ENCODE measurements at regions not wholly inside any gene's neighbourhood (a gene's known extent, or its start where the extent isn't known, plus 50 kb on each side); places are given as distances from the start of the nearest gene placed in this dataset.

- H3K79me2 ChIP-seq (replicated peaks; ENCODE audit: insufficient read depth), result no peaks in the 10 kb centered on the region
- ATAC-seq, result no peak
- no peak overlapping the region for H3K4me2 ChIP-seq
- H3K9me2 ChIP-seq (ENCODE audit: insufficient read depth), result no peaks in the 10 kb centered on the region
- DNase-seq (ENCODE audit: low spot score), result no peak
- Mint-ChIP-seq H3K9me3 (no peaks in the 10 kb centered on the region), H3K27me3 (ENCODE audit: insufficient read depth, low read depth, poor library complexity) (no peaks in the 10 kb centered on the region), H3K4me3 (no peak overlapping the region), H3K36me3 (ENCODE audit: low read depth) (no peaks in the 10 kb centered on the region), H3K4me1 (peaks cover 9% of the 10 kb centered on the region; the same call in 2 of the 3 replicates), H3K27ac (no peak overlapping the region)
- TF ChIP-seq ZNF114 (CRISPR knock-in tag; IDR thresholded peaks at IDR 0.05), result no peak
- TF ChIP-seq STAT1 (IDR thresholded peaks at IDR 0.05; ENCODE audit: unreplicated experiment), result no peak
- TF ChIP-seq ETS1 (IDR thresholded peaks at IDR 0.05), result no peak
- no peak for TF ChIP-seq EZH2 (IDR thresholded peaks at IDR 0.05; ENCODE audit: low read depth, unreplicated experiment)
- no peak for TF ChIP-seq CTCF (conservative IDR thresholded peaks at IDR 0.05; ENCODE audit: low read depth in 2 of 2)
- TF ChIP-seq JUNB (IDR thresholded peaks at IDR 0.05; ENCODE audit: unreplicated experiment), result no peak
- no peak overlapping the region for H2AFZ ChIP-seq
- H4K20me1 ChIP-seq (replicated peaks; ENCODE audit: insufficient read depth), result no peaks in the 10 kb centered on the region
- H3K27me3 ChIP-seq (ENCODE audit: insufficient read depth), result no peaks in the 10 kb centered on the region
- no peaks in the 10 kb centered on the region for H3K4me1 ChIP-seq (ENCODE audit: insufficient read depth)
- no peak overlapping the region for H3K27ac ChIP-seq (ENCODE audit: low read depth)
- H3F3A ChIP-seq (replicated peaks; ENCODE audit: low read depth), result no peaks in the 10 kb centered on the region
- no peaks in the 10 kb centered on the region for H3K36me3 ChIP-seq (ENCODE audit: insufficient read depth)
- H3K4me3 ChIP-seq, result no peak overlapping the region
Observed at GRCh38 chr3:168989396-168989795, 674.1 kb downstream of the MECOM start.

GRCh38 chr3:168988853-168989252 lies 674.7 kb downstream of the MECOM start:
- Histone ChIP-seq H3K79me2 (replicated peaks; ENCODE audit: insufficient read depth) (no peaks in the 10 kb centered on the region), H3K4me3 (no peak overlapping the region), H3K27me3 (ENCODE audit: insufficient read depth) (no peaks in the 10 kb centered on the region), H3K36me3 (ENCODE audit: insufficient read depth) (no peaks in the 10 kb centered on the region), H3K4me2 (no peak overlapping the region), H3K4me1 (ENCODE audit: insufficient read depth) (no peaks in the 10 kb centered on the region), H3K9me2 (ENCODE audit: insufficient read depth) (no peaks in the 10 kb centered on the region), H3K27ac (ENCODE audit: low read depth) (no peak overlapping the region), H2AFZ (no peak overlapping the region), H4K20me1 (replicated peaks; ENCODE audit: insufficient read depth) (no peaks in the 10 kb centered on the region), H3F3A (replicated peaks; ENCODE audit: low read depth) (no peaks in the 10 kb centered on the region)
- H3K4me1 Mint-ChIP-seq, result peaks cover 9% of the 10 kb centered on the region; the same call in 2 of the 3 replicates
- H3K4me3 Mint-ChIP-seq, result no peak overlapping the region
- H3K27me3 Mint-ChIP-seq (ENCODE audit: insufficient read depth, low read depth, poor library complexity), result no peaks in the 10 kb centered on the region
- ATAC-seq (no peak), DNase-seq (ENCODE audit: low spot score) (no peak)
- no peaks in the 10 kb centered on the region for H3K9me3 Mint-ChIP-seq
- no peaks in the 10 kb centered on the region for H3K36me3 Mint-ChIP-seq (ENCODE audit: low read depth)
- H3K27ac Mint-ChIP-seq, result no peak overlapping the region
- TF ChIP-seq ETS1 (IDR thresholded peaks at IDR 0.05) (no peak), STAT1 (IDR thresholded peaks at IDR 0.05; ENCODE audit: unreplicated experiment) (no peak), CREB1 (CRISPR knock-in tag; IDR thresholded peaks at IDR 0.05; ENCODE audit: low read depth) (no peak), JUNB (IDR thresholded peaks at IDR 0.05; ENCODE audit: unreplicated experiment) (no peak), NANOG (IDR thresholded peaks at IDR 0.05; ENCODE audit: borderline replicate concordance) (no peak), REST (IDR thresholded peaks at IDR 0.05; ENCODE audit: unreplicated experiment) (no peak), ZNF114 (CRISPR knock-in tag; IDR thresholded peaks at IDR 0.05) (no peak), CTCF (conservative IDR thresholded peaks at IDR 0.05; ENCODE audit: low read depth in 2 of 2) (no peak), EZH2 (IDR thresholded peaks at IDR 0.05; ENCODE audit: low read depth, unreplicated experiment) (no peak), ZNF331 (CRISPR knock-in tag; IDR thresholded peaks at IDR 0.05; ENCODE audit: low read depth) (no peak), POLR2AphosphoS5 (IDR thresholded peaks at IDR 0.05; ENCODE audit: low read depth) (no peak), EZH2phosphoT487 (IDR thresholded peaks at IDR 0.05; ENCODE audit: unreplicated experiment) (no peak)

Measured in GM23338 (cell line).